Endothelial cell of umbilical vein (primary cell): ENCODE measurements at regions not wholly inside any gene's neighbourhood (a gene's known extent, or its start where the extent isn't known, plus 50 kb on each side); places are given as distances from the start of the nearest gene placed in this dataset.

Source experiments
- BruUV-seq: library from RNA; stranded (reverse); fragments of 400-500 nt; replicated peaks from 2 replicates; lab custom pipeline; 2021; lab: Mats Ljungman, UMichigan
- CTCF ChIA-PET: fragments of 300-600, 350-600 bp; sonication (Branson Sonifier 250); formaldehyde crosslinking; loops from one replicate; lab custom pipeline; 2021; ENCODE audit warnings: antibody characterized with exemption, inconsistent platforms; lab: Charles Lee
- POLR2A ChIA-PET: fragments of 300-600, 350-600 bp; sonication (Branson Sonifier 250); formaldehyde crosslinking; loops from one replicate; lab custom pipeline; 2021; ENCODE audit warnings: antibody characterized with exemption, inconsistent platforms; lab: Charles Lee
- DNase-seq: peaks from one replicate; pipeline ENCODE4 v3.0.0-alpha.2; 2011; ENCODE audit warnings: low read depth, low spot score
- FAIRE-seq: peaks from 2 replicates; lab custom pipeline; 2011; peaks lifted over from hg19 to GRCh38; lab: Jason Lieb, UNC
- H2AFZ ChIP-seq: 2 replicates; pipeline ENCODE4 v1.6.0; 2012; ENCODE audit warnings: low read depth, low read length, control low read depth, inconsistent platforms
- H3K27ac ChIP-seq: 2 replicates; pipeline ENCODE4 v1.5.1; 2011; ENCODE audit warnings: low read depth, mild to moderate bottlenecking, control low read depth, low read length, moderate library complexity; ENCODE audit not compliant: insufficient read depth
- H3K27me3 ChIP-seq, 2 experiments: 2 replicates each; pipeline versions ENCODE4 v1.6.0 to v1.6.1; 2011; ENCODE audit warnings: low read length in 2 of 2, mixed read lengths in 1 of 2; ENCODE audit not compliant: control insufficient read depth in 2 of 2, insufficient read depth in 2 of 2
- H3K36me3 ChIP-seq, 2 experiments: 2 replicates in 1 of 2; 3 replicates in 1 of 2; pipeline ENCODE4 v1.5.1; 2011; ENCODE audit warnings: low read length in 2 of 2, mild to moderate bottlenecking in 1 of 2, moderate library complexity in 1 of 2; ENCODE audit not compliant: control insufficient read depth in 2 of 2, insufficient read depth in 2 of 2; ENCODE audit errors: extremely low read depth in 1 of 2
- H3K4me1 ChIP-seq: 3 replicates; pipeline ENCODE4 v1.5.1; 2011; ENCODE audit warnings: mild to moderate bottlenecking, low read length; ENCODE audit not compliant: control insufficient read depth, insufficient read depth; ENCODE audit errors: extremely low read depth
- H3K4me2 ChIP-seq: 2 replicates; pipeline ENCODE4 v1.6.1; 2011; ENCODE audit warnings: low read length, control low read depth, mixed read lengths; ENCODE audit not compliant: insufficient read depth
- H3K4me3 ChIP-seq, 3 experiments: fragments of 200-600 bp in 1 of 3; sonication (generic), shearing (Covaris generic) in 1 of 3; replicated peaks in 1 of 3; 2 replicates each; pipeline ENCODE4 v1.5.1; 2011 to 2016; ENCODE audit warnings: control low read depth in 3 of 3, low read length in 3 of 3, mild to moderate bottlenecking in 2 of 3, inconsistent platforms in 1 of 3, low read depth in 1 of 3, moderate library complexity in 1 of 3; ENCODE audit not compliant: insufficient read depth in 1 of 3
- H3K79me2 ChIP-seq: 2 replicates; pipeline ENCODE4 v1.6.0; 2012; ENCODE audit warnings: low read length, inconsistent platforms; ENCODE audit not compliant: control insufficient read depth, insufficient read depth
- H3K9ac ChIP-seq: replicated peaks from 2 replicates; pipeline ENCODE3; 2011; ENCODE audit warnings: low read length, control low read depth; ENCODE audit not compliant: insufficient read depth; ENCODE audit errors: extremely low read depth
- H3K9me1 ChIP-seq: replicated peaks from 3 replicates; pipeline ENCODE4 v1.6.0; 2011; ENCODE audit warnings: mild to moderate bottlenecking, low read length; ENCODE audit not compliant: control insufficient read depth, insufficient read depth; ENCODE audit errors: extremely low read depth
- H3K9me3 ChIP-seq: replicated peaks from 2 replicates; pipeline ENCODE4 v1.5.1; 2012; ENCODE audit warnings: low read length, inconsistent platforms; ENCODE audit not compliant: control insufficient read depth, insufficient read depth
- H4K20me1 ChIP-seq: replicated peaks from 2 replicates; pipeline ENCODE3; 2011; ENCODE audit warnings: mild to moderate bottlenecking, low read length; ENCODE audit not compliant: control insufficient read depth, insufficient read depth; ENCODE audit errors: extremely low read depth
- EZH2 ChIP-seq: IDR thresholded peaks from 2 replicates; pipeline ENCODE4 v1.6.1; 2012; ENCODE audit warnings: borderline replicate concordance, low read depth, mild to moderate bottlenecking, moderate library complexity, low read length, inconsistent platforms; ENCODE audit not compliant: severe bottlenecking
- FOS ChIP-seq: IDR thresholded peaks from 2 replicates; pipeline ENCODE4 v1.6.1; 2011; ENCODE audit warnings: mild to moderate bottlenecking, low read length, moderate library complexity, borderline replicate concordance; ENCODE audit not compliant: insufficient read depth
- GATA2 ChIP-seq: IDR thresholded peaks from 2 replicates; pipeline ENCODE4 v1.7.0; 2011; ENCODE audit warnings: low read depth, mild to moderate bottlenecking, moderate library complexity, mixed read lengths, low read length; ENCODE audit not compliant: insufficient read length, insufficient read depth
- JUN ChIP-seq: IDR thresholded peaks from 2 replicates; pipeline ENCODE4 v1.6.1; 2011; ENCODE audit warnings: borderline replicate concordance, low read depth; ENCODE audit not compliant: insufficient read length, insufficient read depth
- MYC ChIP-seq: IDR thresholded peaks from one replicate; pipeline ENCODE4 v1.6.1; 2011; ENCODE audit warnings: mild to moderate bottlenecking, low read depth, low read length
- POLR2A ChIP-seq: IDR thresholded peaks from 2 replicates; pipeline ENCODE4 v1.6.1; 2012; ENCODE audit warnings: low read depth, mild to moderate bottlenecking, control low read depth, low read length
- POLR2AphosphoS5 ChIP-seq: IDR thresholded peaks from 2 replicates; pipeline ENCODE4 v1.6.1; 2012; ENCODE audit warnings: low read depth, mild to moderate bottlenecking, control low read depth, low read length, moderate library complexity; ENCODE audit not compliant: insufficient read depth
- dilution Hi-C: fragments of 300-500 bp; cut with MboI; formaldehyde crosslinking; loops from one replicate; pipeline ENCODE4 v1.15.0; 2019; ENCODE audit warnings: low sequenced_read_pairs; ENCODE audit not compliant: extremely low pct_ligation_motif_present
- intact Hi-C: fragments of 100-400 bp; cut with micrococcal nuclease; formaldehyde crosslinking; loops from one replicate; pipeline ENCODE4 v1.10.0; 2022
- TF ChIP-seq, protein P1 (sequence below), 2 donors: IDR thresholded peaks; 1 replicate in 1 of 2; 2 replicates in 1 of 2; pipeline ENCODE4 v1.5.1; 2011; ENCODE audit warnings: low read length in 2 of 2, mild to moderate bottlenecking in 2 of 2, moderate library complexity in 2 of 2, control low read depth in 1 of 2, inconsistent platforms in 1 of 2, low read depth in 1 of 2; ENCODE audit not compliant: insufficient read depth in 1 of 2; ENCODE audit errors: extremely low read depth in 1 of 2
- TF ChIP-seq, protein P2 (sequence below): IDR thresholded peaks from 2 replicates; pipeline ENCODE4 v1.6.1; 2011; ENCODE audit not compliant: insufficient read depth, insufficient read length

DNA sequence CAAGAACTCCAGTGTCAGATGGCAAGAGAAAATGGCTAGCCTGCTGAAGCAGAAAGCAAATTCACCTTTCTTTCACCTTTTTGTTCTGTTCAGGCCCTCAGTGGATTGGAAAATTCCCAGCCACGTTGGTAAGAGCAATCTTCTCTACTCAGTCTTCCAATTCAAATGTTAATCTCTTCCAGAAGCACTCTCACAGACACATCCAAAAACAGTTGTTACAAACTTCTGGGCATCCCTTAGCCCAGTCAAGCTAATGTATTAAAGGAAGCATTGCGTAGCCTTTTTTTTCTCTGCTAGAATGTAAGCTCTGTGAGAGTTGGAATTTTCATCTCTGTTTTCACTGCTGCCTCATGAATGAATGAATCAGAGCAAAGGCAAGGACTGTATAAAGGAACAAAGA, 109.2 kb upstream of the ROBO2 start:
- dilution Hi-C loops (no loop called here), intact Hi-C loops (no loop called here)
- ChIA-PET CTCF (no interaction called here), POLR2A (no interaction called here)
- no peaks in the 10 kb centered on the region for H3K27me3 ChIP-seq
- FAIRE-seq (no peak), DNase-seq (no peak)
- no peak overlapping the region for H3K4me3 ChIP-seq
- no peaks in the 10 kb centered on the region for H3K36me3 ChIP-seq
- H4K20me1 ChIP-seq, result no peaks in the 10 kb centered on the region
- no peaks in the 10 kb centered on the region for H3K9me3 ChIP-seq
- no peaks in the 10 kb centered on the region for H3K9me1 ChIP-seq
- H3K4me1 ChIP-seq, result no peaks in the 10 kb centered on the region
- BruUV-seq, result no TSS peak
- H3K9ac ChIP-seq, result no peak overlapping the region
- no peaks in the 10 kb centered on the region for H3K79me2 ChIP-seq
- no peak overlapping the region for H2AFZ ChIP-seq
- H3K4me2 ChIP-seq, result no peak overlapping the region
- TF ChIP-seq, protein P1, sequence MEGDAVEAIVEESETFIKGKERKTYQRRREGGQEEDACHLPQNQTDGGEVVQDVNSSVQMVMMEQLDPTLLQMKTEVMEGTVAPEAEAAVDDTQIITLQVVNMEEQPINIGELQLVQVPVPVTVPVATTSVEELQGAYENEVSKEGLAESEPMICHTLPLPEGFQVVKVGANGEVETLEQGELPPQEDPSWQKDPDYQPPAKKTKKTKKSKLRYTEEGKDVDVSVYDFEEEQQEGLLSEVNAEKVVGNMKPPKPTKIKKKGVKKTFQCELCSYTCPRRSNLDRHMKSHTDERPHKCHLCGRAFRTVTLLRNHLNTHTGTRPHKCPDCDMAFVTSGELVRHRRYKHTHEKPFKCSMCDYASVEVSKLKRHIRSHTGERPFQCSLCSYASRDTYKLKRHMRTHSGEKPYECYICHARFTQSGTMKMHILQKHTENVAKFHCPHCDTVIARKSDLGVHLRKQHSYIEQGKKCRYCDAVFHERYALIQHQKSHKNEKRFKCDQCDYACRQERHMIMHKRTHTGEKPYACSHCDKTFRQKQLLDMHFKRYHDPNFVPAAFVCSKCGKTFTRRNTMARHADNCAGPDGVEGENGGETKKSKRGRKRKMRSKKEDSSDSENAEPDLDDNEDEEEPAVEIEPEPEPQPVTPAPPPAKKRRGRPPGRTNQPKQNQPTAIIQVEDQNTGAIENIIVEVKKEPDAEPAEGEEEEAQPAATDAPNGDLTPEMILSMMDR (IDR thresholded peaks at IDR 0.05; ENCODE audit: extremely low read depth in 1 of 2, insufficient read depth in 1 of 2, low read depth in 1 of 2, low read length in 2 of 2), result no peak
- TF ChIP-seq MYC (no peak), GATA2 (no peak), POLR2AphosphoS5 (no peak), JUN (no peak), EZH2 (no peak), POLR2A (no peak), FOS (no peak)
- TF ChIP-seq, protein P2, sequence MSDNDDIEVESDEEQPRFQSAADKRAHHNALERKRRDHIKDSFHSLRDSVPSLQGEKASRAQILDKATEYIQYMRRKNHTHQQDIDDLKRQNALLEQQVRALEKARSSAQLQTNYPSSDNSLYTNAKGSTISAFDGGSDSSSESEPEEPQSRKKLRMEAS, result no peak
- no peak overlapping the region for H3K27ac ChIP-seq
